ENCODE measurements at regions not wholly inside any gene's neighbourhood (a gene's known extent, or its start where the extent isn't known, plus 50 kb on each side); places are given as distances from the start of the nearest gene placed in this dataset.

DNA sequence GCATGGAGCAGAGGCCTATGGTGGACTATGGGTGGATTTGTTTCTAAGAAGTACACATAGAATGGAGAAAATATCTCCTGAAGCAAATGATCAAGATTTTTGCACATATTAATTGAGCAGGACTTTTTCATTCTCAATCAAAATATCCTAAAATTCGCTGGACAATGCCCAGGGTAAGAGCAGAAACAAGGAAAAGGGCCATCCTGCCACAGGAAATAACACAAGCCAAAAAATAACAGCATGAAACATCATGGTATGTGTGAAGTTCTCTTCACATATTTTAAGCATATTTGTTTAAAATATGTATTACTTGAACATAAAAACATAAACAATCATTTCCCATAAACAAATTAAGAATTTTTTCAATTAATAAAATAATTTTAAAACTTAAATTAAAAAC, 868.9 kb downstream of the EPHA7 start:
- DNase-seq (ENCODE audit: extremely low read depth, low read depth) = no peak

DNA sequence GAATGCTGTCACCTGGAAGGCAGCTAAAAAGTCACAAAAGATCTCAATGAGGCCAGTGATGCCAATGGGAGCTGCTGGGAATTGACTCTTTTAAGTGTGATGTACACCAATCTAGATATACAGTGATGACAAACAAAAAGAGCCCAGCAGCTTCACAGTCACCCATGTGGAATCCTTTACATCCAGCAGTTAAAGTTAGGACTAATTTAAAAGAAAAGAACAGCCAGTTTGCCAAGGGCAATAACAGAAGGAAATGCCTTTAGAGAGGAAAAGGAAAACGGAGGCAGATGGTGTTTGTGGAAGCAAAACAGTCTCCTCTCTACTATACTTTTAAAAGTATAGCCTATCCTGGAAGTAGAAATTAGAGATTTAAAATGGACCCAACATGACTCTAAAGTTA, 873.5 kb downstream of the EPHA7 start:
- DNase-seq (ENCODE audit: extremely low read depth, low read depth) = no peak

DNA sequence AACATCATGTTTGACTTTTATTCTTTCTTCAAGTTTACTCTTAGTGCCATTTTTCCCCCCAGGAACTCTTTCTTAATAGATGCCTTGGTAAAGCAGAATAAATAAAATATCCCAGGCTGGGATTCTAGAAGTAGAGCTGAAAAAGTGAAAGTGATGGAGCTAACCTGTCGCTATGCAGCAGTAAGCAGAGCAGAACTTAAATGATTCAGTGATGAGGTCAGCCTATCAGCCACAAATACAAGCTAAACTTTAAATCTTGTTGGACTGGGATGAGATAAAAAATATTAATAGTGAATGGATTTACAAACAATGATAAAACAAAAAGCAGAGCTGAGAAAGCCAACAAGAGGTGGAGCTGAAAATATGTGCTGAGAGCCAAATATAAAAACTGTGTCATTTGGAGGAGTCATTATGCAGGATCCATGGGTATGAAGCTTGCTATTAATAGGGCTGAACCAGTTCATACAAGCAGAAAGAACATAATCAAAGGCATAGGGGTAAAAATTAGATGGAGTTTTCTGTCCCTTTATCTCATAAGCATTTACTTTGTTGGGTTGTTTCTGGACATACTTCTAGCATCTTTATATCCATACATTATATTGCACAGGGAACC, 877.8 kb downstream of the EPHA7 start:
- DNase-seq (ENCODE audit: extremely low read depth, low read depth) = no peak

DNA sequence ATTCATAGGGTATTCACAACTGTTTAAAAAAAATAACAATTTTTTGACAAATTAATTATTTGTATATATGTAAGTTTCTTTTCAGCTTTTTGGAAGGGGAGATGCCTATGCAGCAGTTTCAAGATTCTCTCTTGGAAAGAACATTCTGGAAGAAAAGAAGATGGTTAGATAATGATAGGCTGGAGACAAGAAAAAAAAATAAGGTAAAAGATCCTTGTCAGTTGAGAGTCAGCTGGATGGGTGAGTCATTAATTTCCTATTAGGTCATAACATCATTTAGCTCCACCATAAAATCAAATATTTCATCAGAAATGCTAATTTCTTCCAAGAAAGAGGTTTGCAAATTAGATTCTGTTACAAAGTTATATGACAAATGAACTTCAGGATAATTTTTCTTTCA, 880.4 kb downstream of the EPHA7 start:
- DNase-seq (ENCODE audit: extremely low read depth, low read depth) = no peak

DNA sequence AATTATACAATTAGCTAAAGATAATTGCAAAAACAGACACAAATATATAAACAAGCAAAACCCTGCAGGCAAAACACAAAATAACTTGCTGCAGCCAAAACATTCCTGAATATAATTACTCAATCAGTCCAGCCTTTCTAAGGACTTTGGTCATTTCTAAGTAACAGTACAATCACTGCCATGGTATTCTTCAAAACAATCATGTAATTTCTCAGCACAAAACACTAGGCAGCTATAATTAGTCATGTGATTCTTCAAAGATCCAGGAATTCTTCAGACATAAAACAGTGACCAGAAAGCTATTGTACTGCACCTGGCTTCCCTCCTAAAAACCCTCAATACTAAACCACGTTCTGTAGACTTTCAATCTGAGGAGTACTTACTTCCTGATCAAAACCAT, 881.1 kb downstream of the EPHA7 start:
- no peak for DNase-seq (ENCODE audit: extremely low read depth, low read depth)

DNA sequence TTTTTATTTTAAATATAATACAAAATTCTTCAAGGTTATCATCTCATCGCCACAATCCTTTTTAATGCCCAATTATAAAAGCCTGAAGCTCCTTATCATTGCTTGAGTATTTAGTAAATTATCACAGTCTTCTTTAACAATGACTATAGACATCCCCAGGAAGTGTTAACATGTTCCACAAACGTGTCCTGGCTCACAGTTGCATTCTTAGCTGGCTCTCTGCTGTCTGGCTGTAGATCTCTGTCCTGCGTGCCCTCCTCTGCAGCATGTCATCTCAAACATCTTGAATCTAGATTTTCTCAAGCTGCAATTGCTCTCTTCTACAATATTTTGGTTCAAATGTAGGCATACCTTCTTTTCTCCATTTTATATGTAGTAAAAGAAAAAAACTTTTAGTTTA, 885.2 kb downstream of the EPHA7 start:
- DNase-seq (ENCODE audit: extremely low read depth, low read depth) = no peak

DNA sequence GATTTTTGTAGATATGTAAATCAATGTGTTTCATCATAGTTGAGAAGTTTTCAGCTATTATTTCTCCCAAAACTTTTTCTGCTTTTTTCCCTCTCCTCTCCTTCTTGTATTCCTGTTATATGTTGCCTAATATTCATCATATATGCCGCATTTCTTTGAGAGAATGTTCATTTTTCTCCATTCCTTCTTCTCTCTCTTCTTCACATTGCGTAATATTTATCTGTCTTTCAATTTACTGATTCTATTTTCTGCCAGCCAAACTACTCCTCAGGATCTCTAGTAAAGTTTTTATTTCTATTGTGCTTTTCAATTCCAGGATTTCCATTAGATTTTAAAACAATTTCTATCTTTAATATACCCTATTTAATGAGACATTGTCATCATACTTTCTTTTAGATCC, 896.8 kb downstream of the EPHA7 start:
- DNase-seq (ENCODE audit: extremely low read depth, low read depth) = no peak

DNA sequence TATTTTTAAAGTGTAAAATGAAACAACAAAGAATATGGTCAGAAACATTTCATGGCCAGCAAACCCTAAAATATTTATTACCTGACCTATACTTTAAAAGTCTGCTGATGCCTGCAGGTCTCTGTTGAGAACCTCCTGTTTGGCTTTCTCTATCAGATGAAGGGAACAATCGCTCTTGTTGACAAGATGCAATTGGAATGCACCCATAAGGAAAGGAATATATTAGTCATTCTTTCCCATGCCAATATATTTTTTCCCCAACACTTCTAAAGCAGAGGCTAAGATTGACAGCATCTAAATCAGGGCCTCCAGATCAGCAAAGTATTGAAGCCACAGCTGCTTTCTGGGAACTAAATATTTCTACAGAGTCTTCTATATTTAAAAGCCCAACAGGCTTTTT, 897.8 kb downstream of the EPHA7 start:
- no peak for DNase-seq (ENCODE audit: extremely low read depth, low read depth)

DNA sequence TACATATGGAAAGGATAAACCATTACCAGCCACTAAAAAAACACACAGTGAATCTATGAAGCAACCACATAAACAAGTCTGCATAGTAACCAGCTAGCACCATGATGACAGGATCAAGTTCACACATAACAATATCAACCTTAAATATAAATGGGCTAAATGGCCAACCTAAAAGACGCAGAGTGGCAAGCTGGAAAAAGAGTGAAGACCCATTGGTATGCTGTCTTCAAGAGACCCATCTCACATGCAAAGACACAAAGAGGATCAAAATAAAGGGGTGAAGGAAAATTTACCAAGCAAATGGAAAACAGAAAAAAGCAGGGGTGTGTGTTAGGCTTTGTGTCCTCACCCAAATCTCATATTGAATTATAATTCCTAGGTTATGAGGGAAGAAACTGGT, 909.2 kb downstream of the EPHA7 start:
- DNase-seq (ENCODE audit: extremely low read depth, low read depth) = no peak

DNA sequence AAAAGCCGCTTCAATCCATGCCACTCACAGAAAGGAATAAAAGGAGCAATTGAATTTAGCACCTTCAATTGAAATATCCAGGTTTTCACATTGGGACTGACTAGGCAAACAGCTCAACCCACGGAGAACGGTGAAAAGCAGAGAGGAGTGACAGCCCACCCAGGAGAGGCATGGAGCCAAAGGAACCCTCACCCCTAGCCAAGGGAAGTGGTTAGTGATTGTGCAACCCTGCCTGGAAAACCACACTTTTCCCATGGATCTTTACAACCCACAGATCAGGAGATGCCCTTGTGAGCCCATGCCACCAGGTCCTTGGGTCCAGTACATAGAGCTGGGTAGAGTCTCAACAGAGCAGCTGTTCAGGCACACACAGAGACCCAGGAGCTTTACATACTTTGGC, 911.8 kb downstream of the EPHA7 start:
- no peak for DNase-seq (ENCODE audit: extremely low read depth, low read depth)

DNA sequence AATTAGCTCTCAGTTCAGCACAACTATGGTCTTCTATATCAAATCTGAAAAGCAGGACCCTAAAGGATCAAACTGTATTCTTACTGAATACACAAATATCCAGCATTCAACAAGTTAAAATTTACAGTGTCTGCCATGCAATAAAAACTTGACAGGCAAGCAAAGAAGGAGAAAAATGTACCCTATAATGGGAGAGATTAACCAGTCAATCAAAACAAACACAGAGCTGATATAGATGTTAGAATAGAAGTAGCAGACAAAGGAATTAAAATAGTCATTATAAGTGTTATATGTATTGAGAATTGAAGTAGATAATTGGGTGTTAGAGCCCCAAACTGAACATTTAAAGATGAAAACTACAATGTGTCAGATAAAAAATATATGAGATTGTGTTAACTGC, 914.9 kb downstream of the EPHA7 start:
- no peak for DNase-seq (ENCODE audit: extremely low read depth, low read depth)

DNA sequence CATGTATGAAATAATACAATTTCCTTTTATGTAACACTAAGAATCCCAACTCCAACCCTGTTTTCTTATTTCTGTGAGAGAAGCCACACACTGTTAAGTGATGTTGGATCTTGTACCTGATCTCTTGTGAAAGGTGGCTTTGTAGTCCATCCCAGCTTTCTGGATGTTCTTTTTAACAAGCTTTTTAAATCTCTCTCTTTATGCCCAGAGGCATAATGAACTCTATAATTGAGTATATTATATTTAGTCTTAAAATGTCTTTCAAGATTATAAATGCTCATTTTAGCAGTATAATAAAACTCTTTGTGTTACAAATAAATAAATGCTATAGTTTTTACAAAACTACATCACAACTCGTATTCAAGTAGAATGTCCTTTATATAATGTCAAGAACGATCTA, 922.1 kb downstream of the EPHA7 start:
- no peak for DNase-seq (ENCODE audit: extremely low read depth, low read depth)

DNA sequence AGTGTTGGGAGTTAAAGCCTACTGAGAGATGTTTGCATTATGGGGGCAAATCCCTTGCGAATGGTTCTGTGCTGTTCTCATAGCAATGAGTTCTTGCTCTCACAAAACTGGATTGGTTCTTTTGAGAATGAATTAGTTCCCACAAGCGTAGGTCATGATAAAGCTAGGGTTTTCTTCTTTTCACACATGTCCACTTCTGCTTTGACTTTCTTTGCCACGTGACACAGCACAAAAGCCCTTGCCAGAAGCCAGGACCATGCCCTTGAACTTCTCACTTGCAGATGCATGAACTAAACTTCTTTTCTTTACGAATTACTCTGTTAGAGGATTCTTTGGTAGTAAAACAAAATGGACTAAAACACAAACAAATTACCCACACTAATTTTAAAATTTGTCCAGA, 922.8 kb downstream of the EPHA7 start:
- no peak for DNase-seq (ENCODE audit: extremely low read depth, low read depth)

DNA sequence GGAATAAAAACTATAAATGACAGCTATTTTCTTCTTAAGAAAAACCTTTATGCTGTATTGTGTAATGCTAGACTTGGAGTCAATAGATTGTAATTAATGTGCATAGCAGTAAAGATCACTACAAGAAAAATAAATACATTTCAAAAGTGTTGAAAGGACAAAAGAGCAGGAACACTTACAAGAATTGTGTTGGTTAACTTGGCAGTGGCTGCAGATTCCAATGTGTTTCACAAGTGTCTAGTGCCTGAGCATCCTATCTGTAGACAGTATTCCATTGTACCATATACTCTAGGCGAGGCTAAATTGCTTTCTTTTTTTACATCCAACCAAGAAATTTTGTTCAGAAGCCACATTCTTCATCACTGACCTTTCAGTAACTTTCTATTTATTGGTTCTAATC, 924.1 kb downstream of the EPHA7 start:
- no peak for DNase-seq (ENCODE audit: extremely low read depth, low read depth)

DNA sequence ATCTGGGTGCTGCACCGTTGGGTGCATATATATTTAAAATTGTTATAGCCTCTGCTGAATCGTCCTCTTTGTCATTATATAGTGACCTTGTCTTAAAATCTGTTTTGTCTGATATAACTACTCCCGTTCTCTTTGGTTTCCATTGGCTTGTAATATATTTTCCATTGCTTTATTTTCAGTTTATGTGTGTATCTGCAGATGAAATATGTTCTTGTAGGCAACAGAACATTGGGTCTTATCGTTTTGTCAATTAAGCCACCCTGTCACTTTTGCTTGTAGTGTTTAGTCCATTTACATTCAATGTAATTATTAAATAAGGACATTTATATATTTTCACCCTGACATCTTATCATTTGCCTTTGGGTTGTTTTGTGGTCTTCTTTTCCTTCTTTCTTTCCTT, 933.9 kb downstream of the EPHA7 start:
- no peak for DNase-seq (ENCODE audit: extremely low read depth, low read depth)

DNA sequence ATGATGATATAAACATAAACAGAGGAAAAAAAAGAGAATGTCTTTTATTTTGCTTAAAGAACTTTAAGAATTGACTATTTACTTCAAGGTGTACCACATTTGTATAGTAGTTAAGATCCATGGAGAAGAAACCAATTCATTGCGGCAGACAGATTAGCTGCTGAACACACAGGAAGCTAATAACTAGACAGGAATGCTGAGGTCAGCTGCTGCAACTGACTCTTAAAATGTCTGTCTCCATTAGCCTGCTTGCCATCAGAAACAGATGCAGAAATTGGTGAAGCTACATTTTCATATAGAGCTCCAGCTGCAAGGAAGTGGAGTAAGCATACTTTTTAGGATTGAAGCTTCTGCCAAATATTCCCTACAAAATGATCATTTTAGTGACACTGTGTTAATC, 939.5 kb downstream of the EPHA7 start:
- DNase-seq (ENCODE audit: extremely low read depth, low read depth) = no peak

DNA sequence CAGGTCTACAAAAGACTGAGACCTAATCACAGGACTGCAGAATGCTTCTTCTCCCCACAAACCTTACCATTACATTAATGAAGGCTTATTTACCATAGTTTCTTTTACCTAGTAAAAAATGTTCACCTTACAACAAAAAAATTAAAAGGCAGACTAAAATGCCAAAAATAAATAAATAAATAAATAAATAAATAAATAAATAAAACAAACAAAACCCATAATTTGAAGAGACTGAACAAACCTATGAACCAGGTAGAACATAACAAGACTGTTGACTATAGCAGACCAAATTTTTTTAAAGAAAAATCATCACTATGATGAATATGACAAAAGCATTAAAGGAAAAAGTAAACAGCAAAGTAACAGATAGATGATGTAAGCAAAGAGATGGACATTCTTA, 946.3 kb downstream of the EPHA7 start:
- no peak for DNase-seq (ENCODE audit: extremely low read depth, low read depth)

DNA sequence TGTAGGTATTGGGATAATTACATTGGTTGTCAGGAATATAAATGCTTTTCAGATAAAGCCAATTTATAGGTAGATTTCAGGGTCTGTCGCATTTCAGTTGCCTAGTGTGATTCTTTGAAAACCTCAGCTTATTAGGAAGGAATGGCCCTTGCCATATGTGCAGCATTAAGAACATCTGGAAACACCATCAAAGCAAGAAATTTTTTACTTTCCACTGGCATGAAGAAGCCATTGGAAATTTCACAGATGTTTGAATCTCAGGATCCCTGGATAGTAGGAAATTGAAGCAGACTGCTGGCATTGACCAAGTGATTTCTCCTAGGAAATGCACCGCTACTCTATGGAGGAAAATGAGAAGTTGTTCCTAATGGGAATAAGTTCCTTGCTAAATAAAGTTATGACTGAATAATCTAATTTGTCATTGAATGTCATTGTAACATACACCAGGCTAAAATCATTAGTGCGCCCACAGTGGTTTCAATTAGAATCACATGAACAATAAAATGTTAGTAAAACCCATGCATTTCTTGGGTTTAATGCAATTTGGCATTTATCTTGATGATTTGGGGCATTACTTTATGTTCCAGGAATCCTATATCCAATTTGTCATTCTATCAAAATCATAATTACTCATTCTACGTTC, 950.1 kb downstream of the EPHA7 start:
- no peak for DNase-seq (ENCODE audit: extremely low read depth, low read depth)

DNA sequence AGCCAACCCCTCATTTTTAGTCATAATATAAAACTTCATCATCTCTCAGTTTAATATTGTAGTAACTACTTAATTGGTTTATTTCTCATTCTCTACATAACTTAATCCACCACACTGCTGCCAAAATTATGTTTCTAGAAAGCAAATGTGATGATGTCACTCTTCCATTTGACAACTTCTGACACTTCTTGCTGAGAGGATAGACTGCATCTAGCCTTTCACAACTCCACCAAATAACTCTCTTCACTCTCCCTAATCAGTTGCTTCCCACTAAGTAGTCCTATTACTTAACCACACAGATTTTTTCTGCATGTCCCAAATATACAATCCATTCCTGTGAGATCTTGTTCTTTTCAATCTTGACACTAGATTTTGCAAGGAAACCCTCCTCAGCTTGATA, 951.3 kb downstream of the EPHA7 start:
- DNase-seq (ENCODE audit: extremely low read depth, low read depth) = no peak

DNA sequence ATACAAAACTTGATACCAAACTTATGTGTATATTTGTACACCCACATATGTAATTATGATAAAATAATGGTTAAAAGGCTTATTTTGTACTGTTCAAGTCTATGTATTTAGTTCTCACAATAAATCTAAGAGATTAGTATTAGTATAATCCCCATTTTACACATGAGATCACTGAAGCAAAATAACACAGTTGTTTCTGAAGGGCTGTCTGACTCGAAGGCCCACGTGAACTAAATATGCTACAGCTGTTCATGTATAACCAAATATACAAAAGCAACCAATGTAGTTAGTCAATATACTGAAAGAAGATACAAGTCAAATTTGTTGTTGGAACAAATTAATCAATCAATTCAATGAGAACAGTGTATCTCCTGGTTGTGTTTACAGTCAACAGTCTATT, 959.2 kb downstream of the EPHA7 start:
- no peak for DNase-seq (ENCODE audit: extremely low read depth, low read depth)

DNA sequence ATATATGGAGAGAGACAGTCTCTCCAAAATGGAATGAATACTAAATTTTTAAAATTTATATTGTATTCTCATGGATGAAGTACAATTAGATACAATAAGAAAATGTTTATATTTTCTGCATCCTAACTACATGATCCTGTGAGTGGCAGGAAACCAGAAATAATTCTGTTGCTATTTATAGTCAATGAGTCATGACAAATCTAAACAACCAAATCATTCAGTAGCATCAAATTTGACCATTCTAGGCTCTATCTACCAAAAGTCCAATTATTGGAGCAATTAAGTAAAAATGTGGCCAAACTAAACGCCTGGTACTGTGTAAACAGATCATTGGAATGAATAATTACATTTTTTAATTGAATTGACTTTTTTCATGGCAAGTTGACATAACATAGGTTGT, 959.8 kb downstream of the EPHA7 start:
- DNase-seq (ENCODE audit: extremely low read depth, low read depth) = no peak

DNA sequence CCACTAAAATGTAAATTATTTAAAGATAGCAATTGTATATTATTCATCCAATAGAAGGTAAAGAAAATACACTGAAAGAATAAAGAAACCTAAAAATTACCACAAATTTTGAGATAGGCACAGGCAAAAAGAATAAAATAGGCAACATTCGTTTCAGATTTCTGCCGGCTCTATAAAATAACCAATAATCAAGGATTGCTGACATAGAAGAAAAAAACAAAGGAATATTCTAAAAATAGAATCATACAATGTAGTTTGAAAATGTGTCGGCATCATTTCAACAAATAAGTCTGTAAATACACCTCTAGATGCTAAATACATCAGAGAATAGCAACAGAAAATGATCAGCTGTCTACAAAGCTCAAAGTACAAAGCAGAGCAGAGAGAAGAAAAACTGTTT, 973.3 kb downstream of the EPHA7 start:
- DNase-seq (ENCODE audit: extremely low read depth, low read depth) = no peak

DNA sequence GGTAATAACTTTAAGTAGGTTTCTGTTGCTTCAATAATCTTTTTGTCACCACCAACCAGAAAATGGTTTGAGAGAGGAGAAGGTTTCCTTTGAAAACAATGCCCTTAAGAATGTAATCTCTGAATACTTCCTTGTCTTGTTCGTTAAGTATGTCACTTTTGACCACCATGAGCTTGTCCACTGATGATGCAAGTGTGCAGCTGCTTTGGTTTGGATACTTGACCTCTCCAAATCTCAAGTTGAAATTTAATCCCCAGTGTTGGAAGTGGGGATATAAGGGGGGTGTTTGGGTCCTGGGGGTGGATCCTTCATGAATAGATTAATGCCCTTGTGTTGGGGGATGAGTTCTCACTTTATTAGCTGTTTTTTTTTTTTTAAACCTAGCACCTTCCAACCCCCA, 985.4 kb downstream of the EPHA7 start:
- no peak for DNase-seq (ENCODE audit: extremely low read depth, low read depth)
